Hepatocyte (in vitro differentiated cells): ENCODE measurements at regions not wholly inside any gene's neighbourhood (a gene's known extent, or its start where the extent isn't known, plus 50 kb on each side); places are given as distances from the start of the nearest gene placed in this dataset.
A peak's percentile ranks its signal among the peaks of the same experiment; 100 is the strongest.

ENCODE experiments used
- DNase-seq: peaks from one replicate; pipeline ENCODE4 v3.0.0-alpha.2; 2016; ENCODE audit warnings: low spot score
- H2AFZ ChIP-seq: fragments of 200-600 bp; sonication (generic); 2 replicates; pipeline ENCODE4 v1.6.0; 2016; ENCODE audit warnings: antibody characterized with exemption, mild to moderate bottlenecking
- H3K27ac ChIP-seq: fragments of 200-600 bp; sonication (generic); 2 replicates; pipeline ENCODE4 v1.5.1; 2016; ENCODE audit warnings: mild to moderate bottlenecking
- H3K27me3 ChIP-seq: fragments of 200-600 bp; sonication (generic); 2 replicates; pipeline ENCODE4 v1.6.1; 2016
- H3K36me3 ChIP-seq: fragments of 200-600 bp; sonication (generic); replicated peaks from 2 replicates; pipeline ENCODE4 v1.5.1; 2016; ENCODE audit warnings: low read depth; ENCODE audit not compliant: insufficient read depth
- H3K4me1 ChIP-seq: fragments of 200-600 bp; sonication (generic); 2 replicates; pipeline ENCODE4 v1.5.1; 2016; ENCODE audit warnings: mild to moderate bottlenecking, moderate library complexity; ENCODE audit not compliant: insufficient read depth
- H3K4me2 ChIP-seq: fragments of 200-600 bp; sonication (generic); 2 replicates; pipeline ENCODE4 v1.6.0; 2016
- H3K4me3 ChIP-seq: fragments of 200-600 bp; sonication (generic); 2 replicates; pipeline ENCODE4 v1.5.1; 2016; ENCODE audit warnings: mild to moderate bottlenecking
- H3K79me2 ChIP-seq: fragments of 200-600 bp; sonication (generic); 2 replicates; pipeline ENCODE4 v1.6.0; 2017; ENCODE audit warnings: mild to moderate bottlenecking
- H3K9me2 ChIP-seq: fragments of 200-600 bp; sonication (generic); replicated peaks from 2 replicates; pipeline ENCODE4 v1.6.0; 2017; ENCODE audit warnings: mild to moderate bottlenecking; ENCODE audit not compliant: insufficient read depth
- H3K9me3 ChIP-seq: fragments of 200-600 bp; sonication (generic); 2 replicates; pipeline ENCODE4 v1.5.1; 2016; ENCODE audit warnings: low read depth, mild to moderate bottlenecking
- H4K20me1 ChIP-seq: fragments of 200-600 bp; sonication (generic); 2 replicates; pipeline ENCODE4 v1.6.0; 2016; ENCODE audit warnings: mild to moderate bottlenecking; ENCODE audit not compliant: insufficient read depth, poor library complexity, severe bottlenecking
- EZH2 ChIP-seq: fragments of 200-600 bp; sonication (generic); IDR thresholded peaks from 2 replicates; pipeline ENCODE4 v1.6.1; 2016; ENCODE audit warnings: antibody characterized with exemption, mild to moderate bottlenecking, borderline replicate concordance
- EZH2phosphoT487 ChIP-seq: fragments of 200-600 bp; sonication (generic); IDR thresholded peaks from one replicate; pipeline ENCODE4 v1.6.1; 2018; ENCODE audit warnings: antibody characterized with exemption, mild to moderate bottlenecking, low read depth, moderate library complexity; ENCODE audit not compliant: unreplicated experiment, severe bottlenecking
- WGBS: methylation state at CpG from one replicate; pipeline ENCODE4 v1.1.6; 2016; ENCODE audit warnings: low lambda C conversion rate; ENCODE audit errors: missing lambda C conversion rate; 5-methylcytosine and 5-hydroxymethylcytosine counted together
- TF ChIP-seq, protein P1 (sequence below): fragments of 200-600 bp; sonication (generic); IDR thresholded peaks from 2 replicates; pipeline ENCODE4 v1.5.1; 2016; ENCODE audit warnings: antibody characterized with exemption, mild to moderate bottlenecking; ENCODE audit not compliant: poor library complexity

DNA sequence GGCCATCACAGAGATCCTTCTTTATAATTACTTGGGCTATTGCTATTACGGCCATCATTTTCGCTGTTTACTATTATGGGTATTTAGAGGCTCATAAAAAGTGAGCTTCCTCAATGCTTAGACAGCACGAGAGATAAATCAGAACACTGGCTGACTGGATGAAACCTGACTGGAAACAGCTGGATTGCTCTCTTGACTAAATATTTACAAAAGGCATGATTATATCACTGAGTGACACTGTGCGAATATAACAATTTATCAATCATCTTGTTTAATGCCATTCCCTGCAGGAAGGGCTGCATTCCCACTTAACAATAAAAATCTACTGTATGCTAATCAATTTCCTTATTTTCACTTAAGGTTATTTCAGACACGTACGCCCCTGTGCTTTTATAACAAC, 260.1 kb upstream of the ARID1B start:
- H3K4me2 ChIP-seq: peak overlapping the region; percentile 64
- H3K79me2 ChIP-seq: no peaks in the 10 kb centered on the region
- H2AFZ ChIP-seq: no peak overlapping the region
- H3K9me2 ChIP-seq: no peaks in the 10 kb centered on the region
- H3K4me1 ChIP-seq: peaks cover 18% of the 10 kb centered on the region
- TF ChIP-seq EZH2 (no peak), EZH2phosphoT487 (peak; percentile 93)
- TF ChIP-seq, protein P1, sequence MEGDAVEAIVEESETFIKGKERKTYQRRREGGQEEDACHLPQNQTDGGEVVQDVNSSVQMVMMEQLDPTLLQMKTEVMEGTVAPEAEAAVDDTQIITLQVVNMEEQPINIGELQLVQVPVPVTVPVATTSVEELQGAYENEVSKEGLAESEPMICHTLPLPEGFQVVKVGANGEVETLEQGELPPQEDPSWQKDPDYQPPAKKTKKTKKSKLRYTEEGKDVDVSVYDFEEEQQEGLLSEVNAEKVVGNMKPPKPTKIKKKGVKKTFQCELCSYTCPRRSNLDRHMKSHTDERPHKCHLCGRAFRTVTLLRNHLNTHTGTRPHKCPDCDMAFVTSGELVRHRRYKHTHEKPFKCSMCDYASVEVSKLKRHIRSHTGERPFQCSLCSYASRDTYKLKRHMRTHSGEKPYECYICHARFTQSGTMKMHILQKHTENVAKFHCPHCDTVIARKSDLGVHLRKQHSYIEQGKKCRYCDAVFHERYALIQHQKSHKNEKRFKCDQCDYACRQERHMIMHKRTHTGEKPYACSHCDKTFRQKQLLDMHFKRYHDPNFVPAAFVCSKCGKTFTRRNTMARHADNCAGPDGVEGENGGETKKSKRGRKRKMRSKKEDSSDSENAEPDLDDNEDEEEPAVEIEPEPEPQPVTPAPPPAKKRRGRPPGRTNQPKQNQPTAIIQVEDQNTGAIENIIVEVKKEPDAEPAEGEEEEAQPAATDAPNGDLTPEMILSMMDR: no peak
- no peaks in the 10 kb centered on the region for H3K27me3 ChIP-seq
- 32% methylated on average over 6 of the region's 6 CpGs for WGBS
- no peak overlapping the region for H3K4me3 ChIP-seq
- peak; percentile 35 for DNase-seq
- H3K36me3 ChIP-seq: no peaks in the 10 kb centered on the region
- no peak overlapping the region for H3K27ac ChIP-seq
- no peaks in the 10 kb centered on the region for H3K9me3 ChIP-seq
- no peaks in the 10 kb centered on the region for H4K20me1 ChIP-seq

DNA sequence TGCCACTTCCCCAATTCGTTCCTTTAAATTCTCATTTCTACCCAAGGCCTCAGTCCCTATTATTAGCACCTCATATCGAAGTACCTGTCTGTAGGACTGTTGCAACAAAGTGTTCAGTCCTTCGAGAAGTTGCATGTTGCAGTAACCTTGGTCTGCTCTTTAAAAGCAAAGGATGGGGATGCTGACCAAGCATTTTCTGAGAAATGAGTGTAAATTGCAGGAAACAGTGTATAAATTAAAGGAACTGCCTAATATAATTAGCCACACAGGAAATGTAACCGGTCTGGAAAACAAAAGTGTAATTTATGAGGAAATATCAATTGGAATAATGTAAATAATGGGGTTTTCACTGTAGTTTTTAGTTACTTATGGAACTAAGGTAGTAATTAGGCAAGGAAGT, 261.9 kb upstream of the ARID1B start:
- Histone ChIP-seq H3K4me1 (peaks cover 18% of the 10 kb centered on the region), H3K27ac (no peak overlapping the region), H3K9me3 (no peaks in the 10 kb centered on the region), H3K27me3 (no peaks in the 10 kb centered on the region), H4K20me1 (no peaks in the 10 kb centered on the region), H3K36me3 (no peaks in the 10 kb centered on the region), H3K4me2 (no peak overlapping the region), H3K79me2 (no peaks in the 10 kb centered on the region), H3K4me3 (no peak overlapping the region), H3K9me2 (no peaks in the 10 kb centered on the region), H2AFZ (no peak overlapping the region)
- DNase-seq: no peak
- WGBS: 80% methylated on average over 4 of the region's 4 CpGs
- no peak for TF ChIP-seq EZH2phosphoT487
- TF ChIP-seq, protein P1: no peak
- no peak for TF ChIP-seq EZH2

DNA sequence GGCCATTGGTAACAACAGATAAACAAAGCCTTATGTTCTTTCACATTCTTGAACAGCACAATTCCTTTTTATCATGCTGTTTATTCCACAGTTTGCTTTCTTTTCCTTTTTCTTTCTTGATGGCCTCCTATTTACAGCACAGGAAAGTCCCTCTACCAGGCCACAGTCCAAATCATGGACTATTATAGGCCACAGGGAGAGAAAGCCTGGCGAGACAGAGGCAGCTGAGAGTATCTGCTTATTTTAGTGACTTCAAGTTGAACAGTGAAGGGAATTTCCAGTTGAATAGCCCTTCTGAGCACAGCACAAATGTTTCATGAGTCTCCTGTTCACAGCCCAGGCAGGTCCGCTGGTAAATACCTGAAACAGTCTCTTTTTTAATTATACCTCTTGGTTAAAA, 263.7 kb upstream of the ARID1B start:
- H3K4me1 ChIP-seq: peaks cover 18% of the 10 kb centered on the region
- no peaks in the 10 kb centered on the region for H3K9me2 ChIP-seq
- H3K79me2 ChIP-seq: no peaks in the 10 kb centered on the region
- no peak overlapping the region for H2AFZ ChIP-seq
- no peaks in the 10 kb centered on the region for H3K9me3 ChIP-seq
- DNase-seq: no peak
- no peaks in the 10 kb centered on the region for H3K36me3 ChIP-seq
- H3K4me3 ChIP-seq: no peak overlapping the region
- WGBS: 90% methylated on average over 2 of the region's 2 CpGs
- H3K4me2 ChIP-seq: no peak overlapping the region
- TF ChIP-seq EZH2phosphoT487: no peak
- TF ChIP-seq, protein P1: no peak
- TF ChIP-seq EZH2: no peak
- H3K27me3 ChIP-seq: no peaks in the 10 kb centered on the region
- H3K27ac ChIP-seq: no peak overlapping the region
- no peaks in the 10 kb centered on the region for H4K20me1 ChIP-seq

DNA sequence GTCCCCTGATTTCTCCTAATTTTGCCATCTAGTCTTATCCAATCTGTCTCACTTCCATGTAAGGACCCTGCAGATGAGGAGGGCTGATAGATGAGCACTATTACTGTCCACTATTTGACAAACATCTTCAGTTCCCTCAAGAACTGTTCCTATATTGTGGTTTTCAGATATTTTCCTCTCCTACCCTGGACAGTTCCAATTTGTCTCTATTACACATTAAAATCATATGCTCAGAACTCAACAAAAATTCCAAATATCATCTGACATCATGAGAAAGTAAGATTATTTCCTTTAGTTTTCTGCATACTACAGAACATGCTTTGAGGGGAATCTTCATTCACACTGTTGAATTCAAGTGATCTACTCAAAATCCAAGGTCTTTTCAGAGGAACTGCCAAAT, 265.6 kb upstream of the ARID1B start:
- no peaks in the 10 kb centered on the region for H3K79me2 ChIP-seq
- H3K36me3 ChIP-seq: no peaks in the 10 kb centered on the region
- TF ChIP-seq, protein P1: no peak
- TF ChIP-seq EZH2: no peak
- H3K4me3 ChIP-seq: no peak overlapping the region
- no peak for DNase-seq
- H3K27ac ChIP-seq: no peak overlapping the region
- H3K4me1 ChIP-seq: peaks cover 8% of the 10 kb centered on the region
- no peaks in the 10 kb centered on the region for H4K20me1 ChIP-seq
- H3K27me3 ChIP-seq: no peaks in the 10 kb centered on the region
- H3K9me3 ChIP-seq: no peaks in the 10 kb centered on the region
- H2AFZ ChIP-seq: no peak overlapping the region
- H3K4me2 ChIP-seq: no peak overlapping the region
- no peaks in the 10 kb centered on the region for H3K9me2 ChIP-seq
